GM12878 (cell line): ENCODE measurements at regions not wholly inside any gene's neighbourhood (a gene's known extent, or its start where the extent isn't known, plus 50 kb on each side); places are given as distances from the start of the nearest gene placed in this dataset.
A peak's percentile ranks its signal among the peaks of the same experiment; 100 is the strongest.

ENCODE experiments used
- ATAC-seq: fragments of 200-7000 bp; cut with Tn5 transposase; 3 replicates; pipeline ENCODE4 v1.9.1; 2020; ENCODE audit warnings: mild to moderate bottlenecking, moderate library complexity
- BruUV-seq: library from RNA; stranded (reverse); fragments of 400-500 nt; replicated peaks from 2 replicates; lab custom pipeline; 2021; lab: Mats Ljungman, UMichigan
- CTCF ChIA-PET: fragments of 300-600 bp; sonication (Branson Sonifier 250); formaldehyde crosslinking; extraction: SDS; loops from one replicate; lab custom pipeline; 2021; ENCODE audit warnings: inconsistent platforms; lab: Yijun Ruan, JAX
- POLR2A ChIA-PET: fragments of 350-600 bp; formaldehyde crosslinking; extraction: SDS; loops from one replicate; lab custom pipeline; 2021; ENCODE audit warnings: inconsistent platforms; lab: Charles Lee
- RAD21 ChIA-PET: fragments of 300-600 bp; sonication (Branson Sonifier 250); formaldehyde crosslinking; loops from one replicate; lab custom pipeline; 2023; ENCODE audit warnings: antibody characterized with exemption; ENCODE audit not compliant: unreplicated experiment; lab: Charles Lee
- SMC1A ChIA-PET: fragments of 300-600 bp; sonication (Branson Sonifier 250); formaldehyde crosslinking; loops from one replicate; lab custom pipeline; 2023; ENCODE audit not compliant: unreplicated experiment, uncharacterized antibody; lab: Charles Lee
- DNase-seq: peaks from one replicate; pipeline ENCODE4 v3.0.0-alpha.2; 2011; ENCODE audit warnings: low read depth, low spot score
- FAIRE-seq: peaks from 3 replicates; lab custom pipeline; 2011; peaks lifted over from hg19 to GRCh38; lab: Jason Lieb, UNC
- H2AFZ ChIP-seq: 2 replicates; pipeline ENCODE4 v1.6.0; 2011; ENCODE audit warnings: low read depth, low read length, control low read depth; ENCODE audit not compliant: control insufficient read depth
- H3K27ac ChIP-seq: 2 replicates; pipeline ENCODE4 v1.5.1; 2011; ENCODE audit warnings: control low read depth; ENCODE audit not compliant: control insufficient read depth, insufficient read depth
- H3K27me3 ChIP-seq, 2 experiments: replicated peaks in 1 of 2; 2 replicates each; pipeline versions ENCODE4 v1.6.0 to v1.6.1; 2011; ENCODE audit warnings: low read length in 1 of 2; ENCODE audit not compliant: control insufficient read depth in 2 of 2, insufficient read depth in 2 of 2
- H3K36me3 ChIP-seq, 2 experiments: 2 replicates each; pipeline ENCODE4 v1.5.1; 2011; ENCODE audit warnings: low read length in 1 of 2; ENCODE audit not compliant: control insufficient read depth in 2 of 2, insufficient read depth in 2 of 2
- H3K4me1 ChIP-seq: 2 replicates; pipeline ENCODE4 v1.6.1; 2011; ENCODE audit warnings: mild to moderate bottlenecking, low read length, moderate library complexity, mixed read lengths; ENCODE audit not compliant: control insufficient read depth, insufficient read depth
- H3K4me2 ChIP-seq: 2 replicates; pipeline ENCODE4 v1.6.0; 2011; ENCODE audit warnings: control low read depth; ENCODE audit not compliant: control insufficient read depth, insufficient read depth
- H3K4me3 ChIP-seq: fragments of 200-600 bp; sonication (generic); 2 replicates; pipeline ENCODE4 v1.5.1; 2016
- H3K79me2 ChIP-seq: 2 replicates; pipeline ENCODE4 v1.6.0; 2011; ENCODE audit warnings: low read length; ENCODE audit not compliant: control insufficient read depth, insufficient read depth
- H3K9ac ChIP-seq: 2 replicates; pipeline ENCODE4 v1.8.0; 2011; ENCODE audit warnings: low read length, control low read depth, mixed read lengths; ENCODE audit not compliant: control insufficient read depth, insufficient read depth
- H3K9me3 ChIP-seq: replicated peaks from 3 replicates; pipeline ENCODE4 v1.5.1; 2011; ENCODE audit warnings: mild to moderate bottlenecking, low read length; ENCODE audit not compliant: control insufficient read depth, insufficient read depth
- H4K20me1 ChIP-seq: 2 replicates; pipeline ENCODE4 v1.6.0; 2011; ENCODE audit not compliant: control insufficient read depth, insufficient read depth
- CBX5 ChIP-seq: sonication (generic); IDR thresholded peaks from 2 replicates; pipeline ENCODE4 v1.6.1; 2016; ENCODE audit warnings: low read depth, moderate library complexity, mild to moderate bottlenecking, inconsistent platforms
- CEBPB ChIP-seq, 2 experiments: fragments of 150-350 bp in 1 of 2; IDR thresholded peaks; 2 replicates each; pipeline ENCODE4 v1.6.1; 2012 to 2014; ENCODE audit warnings: low read depth in 2 of 2, low read length in 2 of 2, borderline replicate concordance in 1 of 2, inconsistent platforms in 1 of 2
- ETV6 ChIP-seq, 2 experiments: fragments of 450-650 bp in 1 of 2; IDR thresholded peaks in 1 of 2; conservative IDR thresholded peaks in 1 of 2; 2 replicates each; pipeline ENCODE4 v1.6.1; 2014; ENCODE audit warnings: antibody characterized with exemption in 1 of 2, borderline replicate concordance in 1 of 2, low read depth in 1 of 2, mild to moderate bottlenecking in 1 of 2, moderate library complexity in 1 of 2
- EZH2 ChIP-seq: IDR thresholded peaks from 2 replicates; pipeline ENCODE4 v1.6.1; 2012; ENCODE audit warnings: low read depth, mild to moderate bottlenecking, control low read depth, inconsistent platforms, low read length, borderline replicate concordance; ENCODE audit not compliant: control insufficient read depth
- NFYB ChIP-seq: IDR thresholded peaks from 2 replicates; pipeline ENCODE4 v1.6.1; 2011; ENCODE audit warnings: low read depth, mild to moderate bottlenecking, low read length, improper control_type of control experiment, moderate library complexity; ENCODE audit not compliant: insufficient read depth
- NR2F1 ChIP-seq: fragments of 450-650 bp; conservative IDR thresholded peaks from 2 replicates; pipeline ENCODE4 v1.6.1; 2017; ENCODE audit warnings: mild to moderate bottlenecking
- RAD51 ChIP-seq: fragments of 450-650 bp; IDR thresholded peaks from 2 replicates; pipeline ENCODE4 v1.6.1; 2016; ENCODE audit warnings: moderate library complexity, mild to moderate bottlenecking, inconsistent platforms
- SMARCA5 ChIP-seq: fragments of 450-650 bp; IDR thresholded peaks from 2 replicates; pipeline ENCODE4 v1.6.1; 2017; ENCODE audit warnings: mild to moderate bottlenecking
- SUPT20H ChIP-seq: IDR thresholded peaks from 2 replicates; pipeline ENCODE4 v1.6.1; 2011; ENCODE audit warnings: low read depth, mild to moderate bottlenecking, low read length, moderate library complexity, borderline replicate concordance; ENCODE audit not compliant: control insufficient read depth
- ZNF24 ChIP-seq: fragments of 450-650 bp; IDR thresholded peaks from 2 replicates; pipeline ENCODE4 v1.6.1; 2017; ENCODE audit warnings: antibody characterized with exemption, mild to moderate bottlenecking
- WGBS: methylation state at CpG from one replicate; pipeline ENCODE4 v1.1.6; 2016; ENCODE audit warnings: low lambda C conversion rate; ENCODE audit not compliant: insufficient replicate concordance, insufficient coverage; ENCODE audit errors: missing lambda C conversion rate; 5-methylcytosine and 5-hydroxymethylcytosine counted together
- in situ Hi-C: fragments of 300-500 bp; cut with MboI; formaldehyde crosslinking; loops from 9 replicates; pipeline ENCODE4 v1.14.3; 2018; ENCODE audit warnings: mixed read lengths
- intact Hi-C: fragments of 100-400 bp; cut with micrococcal nuclease; formaldehyde crosslinking; loops from one replicate; pipeline ENCODE4 v1.14.2; 2022; ENCODE audit not compliant: unreplicated experiment
- TF ChIP-seq, protein P1 (sequence below): IDR thresholded peaks from 2 replicates; pipeline ENCODE4 v1.6.1; 2011; ENCODE audit warnings: borderline replicate concordance, low read depth, mild to moderate bottlenecking, moderate library complexity, low read length; ENCODE audit not compliant: insufficient read depth, poor library complexity, severe bottlenecking
- TF ChIP-seq, protein P2 (sequence below): fragments of 450-650 bp; IDR thresholded peaks from 2 replicates; pipeline ENCODE4 v1.6.1; 2016; ENCODE audit warnings: mild to moderate bottlenecking

DNA sequence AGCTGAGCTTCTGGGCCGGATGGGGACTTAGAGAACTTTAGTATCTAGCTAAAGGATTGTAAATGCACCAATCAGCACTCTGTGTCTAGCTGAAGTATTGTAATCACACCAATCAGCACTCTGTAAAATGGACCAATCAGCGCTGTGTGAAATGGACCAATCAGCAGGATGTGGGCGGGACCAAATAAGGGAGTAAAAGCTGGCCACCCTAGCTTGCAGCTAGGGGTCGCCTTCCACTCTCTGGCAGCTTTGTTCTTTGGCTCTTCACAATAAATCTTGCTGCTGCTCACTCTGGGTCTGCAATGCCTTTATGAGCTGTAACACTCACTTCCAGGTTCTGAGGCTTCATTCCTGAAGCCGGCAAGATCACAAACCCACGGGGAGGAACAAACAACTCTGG lies 354.0 kb downstream of the PRR16 start:
- H3K27me3 ChIP-seq: no peaks in the 10 kb centered on the region
- no peak overlapping the region for H3K9ac ChIP-seq
- FAIRE-seq (no peak), ATAC-seq (no peak), DNase-seq (no peak)
- ChIA-PET SMC1A (no interaction called here), CTCF (interaction anchor here (0.6 to 1.6 kb wide), 3 partner anchors 11 to 1345 kb away, joined by 3 to 4 read pairs (median 3); no protein-coding TSS in a partner anchor), RAD21 (no interaction called here), POLR2A (no interaction called here)
- no peaks in the 10 kb centered on the region for H4K20me1 ChIP-seq
- WGBS: 20% methylated on average over 6 of the region's 6 CpGs
- H3K9me3 ChIP-seq: no peaks in the 10 kb centered on the region
- H3K79me2 ChIP-seq: no peaks in the 10 kb centered on the region
- H3K4me2 ChIP-seq: no peak overlapping the region
- TF ChIP-seq CEBPB (IDR thresholded peaks at IDR 0.05; ENCODE audit: borderline replicate concordance in 1 of 2, low read depth in 2 of 2, low read length in 2 of 2): no peak
- peak; percentile 85 for TF ChIP-seq NFYB
- H3K4me1 ChIP-seq: no peaks in the 10 kb centered on the region
- no peak overlapping the region for H3K27ac ChIP-seq
- H3K4me3 ChIP-seq: no peak overlapping the region
- in situ Hi-C loops (no loop called here), intact Hi-C loops (no loop called here)
- H3K36me3 ChIP-seq: no peaks in the 10 kb centered on the region
- no TSS peak for BruUV-seq
- H2AFZ ChIP-seq: no peak overlapping the region

DNA sequence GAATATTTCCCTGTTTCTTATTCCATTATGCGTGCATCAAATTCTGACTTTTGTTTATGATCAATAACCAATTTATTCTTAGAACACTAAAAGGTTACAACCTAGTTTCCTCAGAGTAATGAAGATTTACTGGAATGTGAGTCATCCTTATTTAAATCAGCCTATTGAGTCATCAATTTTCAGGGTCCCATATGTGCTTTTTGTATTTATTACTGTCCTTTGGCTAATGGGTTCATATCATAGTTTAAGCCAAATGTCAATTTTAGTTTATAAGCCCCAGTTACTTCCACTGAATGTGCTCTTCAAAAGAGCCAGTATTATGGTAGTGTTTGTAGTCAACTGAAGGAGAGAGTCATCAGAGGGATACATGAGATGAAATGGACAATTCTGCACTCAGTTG lies 359.2 kb downstream of the PRR16 start:
- no peak for ATAC-seq
- no peak for DNase-seq
- intact Hi-C loops: no loop called here
- BruUV-seq: no TSS peak
- Histone ChIP-seq H2AFZ (no peak overlapping the region), H3K4me3 (no peak overlapping the region), H3K27me3 (no peaks in the 10 kb centered on the region), H3K9me3 (no peaks in the 10 kb centered on the region), H3K27ac (no peak overlapping the region), H3K36me3 (no peaks in the 10 kb centered on the region), H3K79me2 (no peaks in the 10 kb centered on the region), H3K9ac (no peak overlapping the region), H3K4me2 (no peak overlapping the region), H4K20me1 (no peaks in the 10 kb centered on the region), H3K4me1 (no peaks in the 10 kb centered on the region)
- 55% methylated on average over 1 of the region's 1 CpG for WGBS
- ChIA-PET RAD21 (no interaction called here), CTCF (no interaction called here), SMC1A (no interaction called here), POLR2A (no interaction called here)
- in situ Hi-C loops: no loop called here
- TF ChIP-seq, protein P1, sequence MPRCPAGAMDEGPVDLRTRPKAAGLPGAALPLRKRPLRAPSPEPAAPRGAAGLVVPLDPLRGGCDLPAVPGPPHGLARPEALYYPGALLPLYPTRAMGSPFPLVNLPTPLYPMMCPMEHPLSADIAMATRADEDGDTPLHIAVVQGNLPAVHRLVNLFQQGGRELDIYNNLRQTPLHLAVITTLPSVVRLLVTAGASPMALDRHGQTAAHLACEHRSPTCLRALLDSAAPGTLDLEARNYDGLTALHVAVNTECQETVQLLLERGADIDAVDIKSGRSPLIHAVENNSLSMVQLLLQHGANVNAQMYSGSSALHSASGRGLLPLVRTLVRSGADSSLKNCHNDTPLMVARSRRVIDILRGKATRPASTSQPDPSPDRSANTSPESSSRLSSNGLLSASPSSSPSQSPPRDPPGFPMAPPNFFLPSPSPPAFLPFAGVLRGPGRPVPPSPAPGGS: no peak
- TF ChIP-seq, protein P2, sequence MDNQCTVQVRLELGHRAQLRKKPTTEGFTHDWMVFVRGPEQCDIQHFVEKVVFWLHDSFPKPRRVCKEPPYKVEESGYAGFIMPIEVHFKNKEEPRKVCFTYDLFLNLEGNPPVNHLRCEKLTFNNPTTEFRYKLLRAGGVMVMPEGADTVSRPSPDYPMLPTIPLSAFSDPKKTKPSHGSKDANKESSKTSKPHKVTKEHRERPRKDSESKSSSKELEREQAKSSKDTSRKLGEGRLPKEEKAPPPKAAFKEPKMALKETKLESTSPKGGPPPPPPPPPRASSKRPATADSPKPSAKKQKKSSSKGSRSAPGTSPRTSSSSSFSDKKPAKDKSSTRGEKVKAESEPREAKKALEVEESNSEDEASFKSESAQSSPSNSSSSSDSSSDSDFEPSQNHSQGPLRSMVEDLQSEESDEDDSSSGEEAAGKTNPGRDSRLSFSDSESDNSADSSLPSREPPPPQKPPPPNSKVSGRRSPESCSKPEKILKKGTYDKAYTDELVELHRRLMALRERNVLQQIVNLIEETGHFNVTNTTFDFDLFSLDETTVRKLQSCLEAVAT: no peak
- no peak for TF ChIP-seq SUPT20H
- TF ChIP-seq SMARCA5: no peak
- no peak for TF ChIP-seq ZNF24
- no peak for TF ChIP-seq ETV6 (conservative IDR thresholded peaks at IDR 0.05 in 1 of 2, IDR thresholded peaks at IDR 0.05 in 1 of 2; ENCODE audit: borderline replicate concordance in 1 of 2, low read depth in 1 of 2)
- no peak for TF ChIP-seq RAD51
- TF ChIP-seq CBX5: no peak
- TF ChIP-seq NR2F1: no peak
- TF ChIP-seq EZH2: no peak
- no peak for FAIRE-seq
